GM19438 (cell line): ENCODE measurements at regions not wholly inside any gene's neighbourhood (a gene's known extent, or its start where the extent isn't known, plus 50 kb on each side); places are given as distances from the start of the nearest gene placed in this dataset.
A peak's percentile ranks its signal among the peaks of the same experiment; 100 is the strongest.

Experiments used
- ATAC-seq: cut with Tn5 transposase; IDR thresholded peaks from one replicate; pipeline ENCODE4 v1.9.1; 2021; ENCODE audit warnings: low read depth; ENCODE audit not compliant: unreplicated experiment

- ATAC-seq = no peak
Observed at GRCh38 chr10:88058750-88059149, 195.3 kb downstream of the PTEN start.

DNA sequence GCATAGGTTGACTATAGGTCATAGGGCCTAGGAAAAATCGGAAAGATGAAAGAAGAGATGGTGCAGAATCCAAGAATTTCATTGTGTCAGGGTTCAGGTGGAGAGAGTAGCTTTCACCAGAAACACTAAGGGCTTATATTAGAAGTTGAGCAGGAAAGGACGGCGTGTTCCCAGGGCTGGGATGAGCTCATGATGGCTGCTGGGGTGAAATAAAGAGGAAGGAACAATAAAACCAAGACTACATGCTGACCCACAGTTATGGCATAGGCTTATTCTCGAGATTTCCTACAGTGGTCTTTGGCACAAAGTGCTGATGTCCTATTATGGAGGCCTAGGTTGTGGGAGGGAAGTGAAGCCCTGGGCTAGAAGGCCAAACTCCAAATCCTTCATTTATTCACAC, 195.8 kb downstream of the PTEN start:
- no peak for ATAC-seq

- no peak for ATAC-seq
Observed at GRCh38 chr10:88060762-88061161, 197.3 kb downstream of the PTEN start.

DNA sequence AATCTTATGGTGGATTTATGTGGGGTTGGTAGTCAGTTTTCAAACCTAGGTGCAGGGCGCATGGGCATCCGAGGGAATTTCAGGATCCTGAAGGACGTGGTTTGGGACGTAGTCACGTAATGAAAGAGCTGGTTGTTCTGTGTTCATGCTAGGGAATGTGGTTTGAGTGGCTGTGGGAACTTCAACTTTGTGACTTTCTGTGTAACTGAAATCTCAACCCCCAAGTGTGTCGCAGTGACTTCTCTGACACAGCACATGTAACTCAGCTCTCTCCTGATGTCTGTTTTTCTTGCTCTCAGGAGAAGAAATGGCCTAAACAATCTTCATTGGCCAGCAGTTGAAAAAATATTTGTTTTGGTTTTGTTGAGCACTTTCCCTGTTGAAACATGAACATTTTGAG, 199.0 kb downstream of the PTEN start:
- no peak for ATAC-seq

DNA sequence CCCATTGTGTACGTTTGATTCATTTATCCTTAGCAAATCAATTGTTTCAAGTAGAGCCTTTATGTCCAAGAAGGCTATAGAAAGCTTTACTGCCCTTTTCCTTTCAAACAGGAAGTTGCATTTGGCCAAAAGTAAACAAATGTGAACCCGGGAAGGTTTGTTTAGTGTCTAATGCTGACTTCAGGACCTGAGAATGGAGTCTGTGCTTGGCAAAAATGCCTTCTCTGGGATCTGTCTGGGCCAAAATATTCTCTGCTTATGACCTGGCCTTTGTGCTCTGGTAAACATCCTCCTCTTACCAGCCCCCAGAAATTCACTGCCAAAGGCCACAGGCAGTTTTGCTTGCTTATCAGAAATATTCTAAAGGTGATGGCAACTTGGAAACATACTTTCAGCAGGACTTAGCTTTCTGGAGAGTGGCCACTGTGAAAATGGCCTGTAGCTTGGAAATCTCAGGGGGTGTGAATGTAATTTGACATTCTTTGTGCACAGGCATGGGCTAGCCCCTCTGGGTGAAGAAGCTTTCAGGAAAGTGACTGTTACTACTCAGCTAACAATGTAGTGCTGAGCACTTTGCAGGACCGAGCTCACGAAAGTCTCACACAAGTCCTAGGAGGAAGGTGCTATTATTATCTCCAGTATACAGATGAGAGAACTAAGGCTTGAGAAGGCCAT, 199.5 kb downstream of the PTEN start:
- no peak for ATAC-seq

DNA sequence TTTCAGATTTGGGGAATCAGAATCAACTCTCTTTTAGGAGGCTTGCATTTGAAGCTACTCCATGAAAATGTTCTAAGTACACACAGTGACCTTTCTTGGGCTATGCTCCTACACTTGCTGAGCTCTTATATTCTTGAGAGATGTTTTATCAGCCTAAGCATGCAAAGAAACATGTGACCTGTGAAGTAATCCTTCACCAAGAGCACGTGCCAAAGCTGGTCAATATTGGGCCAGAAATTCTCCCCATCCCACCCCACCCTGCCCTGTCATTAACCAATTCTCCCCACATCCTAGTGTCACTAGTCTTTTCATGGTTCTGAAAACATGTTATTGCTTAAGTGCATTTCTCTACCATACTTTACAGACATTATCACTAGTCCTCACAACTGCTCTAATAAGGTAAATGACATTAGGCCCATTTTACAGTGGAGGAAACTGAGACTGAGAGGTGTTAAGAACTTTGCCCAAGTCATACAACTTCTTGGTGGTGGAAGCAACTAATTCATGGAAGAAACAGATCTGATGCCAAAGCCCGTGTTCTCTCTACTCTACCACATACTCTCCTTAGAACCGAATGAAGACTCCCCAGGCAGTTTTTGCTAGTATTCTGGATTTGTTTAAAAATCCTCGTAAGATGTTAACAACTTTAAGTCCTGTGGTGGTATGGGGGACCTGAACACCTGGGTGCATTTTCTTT, 200.6 kb downstream of the PTEN start:
- no peak for ATAC-seq

DNA sequence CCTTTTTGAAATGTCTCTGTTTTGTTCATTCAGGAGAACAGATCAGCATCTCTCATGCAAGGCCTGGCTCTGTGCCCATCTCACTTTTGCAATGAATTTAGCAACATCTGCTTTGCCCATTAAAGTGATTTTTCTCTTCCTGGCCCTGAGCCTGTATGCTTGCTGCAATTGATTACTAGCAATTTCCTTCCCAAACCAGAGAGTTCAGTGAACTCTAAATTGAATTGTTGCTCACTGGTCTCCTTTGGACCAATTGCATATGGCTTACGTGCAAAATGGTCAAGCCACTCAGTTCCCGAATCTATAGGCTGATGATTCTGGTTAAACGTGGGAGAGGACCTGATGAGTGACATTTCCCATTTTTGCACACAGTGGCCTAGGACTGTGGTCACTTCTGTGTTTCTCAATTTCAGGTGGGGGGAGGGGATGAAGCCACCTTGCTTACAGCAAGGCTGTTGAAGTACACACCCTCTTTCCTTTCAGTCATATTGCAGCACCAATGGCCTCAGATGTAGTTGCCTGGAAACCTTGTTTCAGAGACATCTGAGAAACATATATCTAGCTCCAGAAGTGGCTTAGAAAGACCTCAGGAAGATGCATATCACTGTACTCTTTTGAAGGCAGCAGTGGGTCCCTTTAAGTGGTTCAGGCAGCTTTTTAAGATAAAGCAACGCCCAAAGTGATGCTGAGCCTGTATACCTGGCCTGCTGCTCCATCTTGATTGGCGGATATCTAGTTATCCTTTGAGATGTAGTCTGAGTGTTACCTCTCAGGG, 201.4 kb downstream of the PTEN start:
- ATAC-seq = peak; percentile 64

- peak; percentile 32 for ATAC-seq
Observed at GRCh38 chr10:88065383-88066049, 202.1 kb downstream of the PTEN start.

DNA sequence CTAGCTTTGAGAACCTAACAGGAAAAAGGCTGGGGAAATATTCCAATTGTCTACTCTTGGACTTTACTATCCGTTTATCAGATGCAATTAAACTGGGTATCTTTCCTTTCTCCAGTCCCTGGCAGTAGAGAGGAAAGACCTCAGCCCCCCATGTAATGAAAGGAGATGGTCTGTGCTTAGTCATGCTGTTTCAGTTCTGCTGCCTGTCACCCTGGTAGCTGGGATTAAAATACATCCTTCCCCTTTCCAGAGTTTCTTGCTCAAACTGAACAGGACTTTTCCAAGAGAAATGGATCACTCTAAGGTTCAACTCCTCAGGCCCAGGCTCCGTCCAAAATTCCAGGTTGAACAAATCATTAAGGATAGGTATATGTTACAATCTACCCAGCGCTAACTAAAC, 202.9 kb downstream of the PTEN start:
- ATAC-seq = no peak

DNA sequence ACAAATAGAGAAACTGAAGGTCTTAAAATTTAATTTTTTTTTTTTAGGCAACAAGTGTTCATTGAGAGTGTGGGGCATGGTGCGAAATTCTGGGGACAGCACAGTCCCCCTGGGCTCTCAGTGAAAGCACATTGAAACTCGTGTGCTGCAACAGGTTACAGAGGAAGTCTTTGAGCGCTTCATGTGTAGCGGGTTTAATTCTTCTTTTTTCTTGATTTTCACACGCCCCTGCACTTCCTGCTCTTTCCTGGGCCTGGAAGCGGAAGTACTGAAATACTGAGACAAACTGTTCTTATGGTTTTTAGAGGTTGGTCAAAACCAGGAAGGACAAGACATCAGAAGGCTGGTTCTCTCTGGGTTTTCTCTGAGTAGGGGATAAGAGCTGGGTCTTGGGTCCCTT, 203.5 kb downstream of the PTEN start:
- no peak for ATAC-seq

DNA sequence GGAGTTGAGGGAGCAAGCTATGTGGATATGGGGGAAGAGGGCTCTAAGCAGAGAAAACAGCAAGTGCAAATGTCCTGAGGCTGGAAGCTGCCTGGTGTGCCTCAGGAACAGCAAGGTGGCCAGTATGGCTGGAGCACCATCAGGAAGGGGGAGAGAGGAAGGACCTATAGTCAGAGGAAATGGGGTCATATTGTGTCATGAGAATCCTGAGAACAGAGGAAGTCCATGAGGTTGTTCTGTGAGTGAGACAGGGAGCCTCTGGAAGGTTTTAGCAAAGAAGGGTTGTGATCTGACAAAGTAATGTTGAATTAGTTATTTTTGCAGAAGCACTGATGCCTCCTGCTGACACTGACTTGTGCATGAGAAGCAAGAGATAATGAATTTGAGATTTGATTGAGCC, 204.3 kb downstream of the PTEN start:
- ATAC-seq = no peak

DNA sequence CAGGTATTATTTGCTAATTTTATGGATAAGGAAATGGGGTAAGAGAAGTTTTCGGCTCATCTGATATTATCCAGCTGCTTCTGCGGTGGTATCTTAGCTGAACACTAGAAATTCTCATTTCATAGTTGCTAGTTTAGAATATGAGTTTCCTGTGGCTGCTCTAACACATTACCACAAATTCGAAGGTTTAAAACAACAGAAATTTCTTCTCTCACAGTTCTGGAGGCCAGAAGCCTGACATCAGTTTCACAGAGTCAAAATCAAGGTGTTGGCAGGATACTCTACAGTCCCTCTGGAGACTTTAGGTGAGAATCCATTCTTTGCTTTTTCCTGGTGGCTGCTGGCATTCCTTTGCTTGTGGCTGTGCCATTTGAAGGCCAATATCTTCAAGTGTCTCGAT, 205.9 kb downstream of the PTEN start:
- no peak for ATAC-seq

GRCh38 chr10:88070080-88070880, 206.9 kb downstream of the PTEN start:
- ATAC-seq = peak; percentile 49

GRCh38 chr10:88071879-88072278, 208.5 kb downstream of the PTEN start:
- ATAC-seq = no peak

DNA sequence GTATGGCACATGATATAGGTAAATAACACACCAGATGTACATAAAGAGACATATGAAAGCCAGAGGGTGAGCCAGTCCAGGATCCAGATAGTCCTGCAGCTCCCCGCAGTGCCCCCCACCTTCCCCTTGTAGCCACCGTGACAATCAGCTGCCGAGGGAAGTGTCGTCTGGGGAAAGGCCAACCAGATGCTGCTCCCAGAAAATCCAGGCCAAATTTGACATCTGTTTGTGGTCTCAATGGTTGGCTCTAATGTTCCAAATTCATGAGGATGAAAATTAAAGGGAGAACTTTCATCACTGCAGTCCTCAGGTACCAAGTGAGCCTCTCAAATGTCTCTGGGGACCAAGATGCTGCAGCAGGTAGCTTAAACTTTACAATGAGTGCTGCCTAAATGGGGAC, 210.3 kb downstream of the PTEN start:
- no peak for ATAC-seq

DNA sequence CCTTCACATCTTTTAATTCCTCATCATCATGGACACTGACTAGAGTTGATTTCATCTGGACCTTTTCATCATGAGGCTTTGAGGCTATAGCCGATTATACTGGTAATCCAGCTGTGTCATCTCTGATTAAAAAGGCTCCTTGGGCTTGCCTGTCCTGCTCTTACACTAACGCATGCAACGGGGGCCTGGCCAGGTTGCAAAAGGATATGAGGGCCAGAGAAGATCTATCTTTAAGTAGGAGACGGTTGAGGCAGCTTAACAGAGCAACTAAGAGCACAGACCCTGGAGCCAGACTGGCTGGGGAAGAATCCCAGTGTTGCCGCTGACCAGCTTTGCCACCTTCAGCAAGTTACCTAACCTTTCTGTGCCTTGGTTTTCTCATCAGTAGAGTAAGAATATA, 211.5 kb downstream of the PTEN start:
- no peak for ATAC-seq

GRCh38 chr10:88076027-88076880, 212.8 kb downstream of the PTEN start:
- ATAC-seq = peak; percentile 51

- no peak for ATAC-seq
Observed at GRCh38 chr10:88077977-88078376, 214.6 kb downstream of the PTEN start.

- peak; percentile 43 for ATAC-seq
Observed at GRCh38 chr10:88080213-88080612, 216.8 kb downstream of the PTEN start.
